ENCODE measurements at regions not wholly inside any gene's neighbourhood (a gene's known extent, or its start where the extent isn't known, plus 50 kb on each side); places are given as distances from the start of the nearest gene placed in this dataset.

DNA sequence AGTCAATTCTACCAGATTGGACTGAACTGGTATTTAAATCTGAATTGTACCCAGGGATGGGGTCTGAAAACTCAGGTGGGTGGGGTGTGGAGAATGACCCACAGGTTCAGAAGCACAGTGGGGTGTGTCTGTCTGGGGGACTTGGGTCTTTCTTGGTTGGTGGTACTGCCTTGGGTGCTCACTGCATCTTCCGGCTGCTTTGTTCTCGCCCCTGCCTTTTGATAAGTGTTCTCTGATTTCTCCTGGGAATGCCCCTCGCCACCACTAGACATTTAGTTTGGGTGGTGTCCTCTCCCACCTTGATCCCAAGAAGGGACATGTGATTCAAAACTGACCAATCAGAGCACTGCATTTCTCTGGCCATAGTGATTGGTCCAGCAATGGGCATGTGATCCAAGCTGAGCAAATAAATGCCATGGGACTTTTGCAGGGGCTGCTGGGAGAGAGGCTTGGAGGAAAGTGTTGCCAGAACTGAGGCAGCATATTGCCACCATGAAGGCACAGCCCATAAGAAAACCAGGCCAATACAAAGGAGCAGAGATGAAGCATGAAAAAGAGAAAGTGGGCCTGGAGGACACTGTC is 270.5 kb downstream of the NPHP4 start:
- Histone ChIP-seq H3K4me3 (no peak overlapping the region), H3K27ac (no peak overlapping the region), H3K9me3 (no peaks in the 10 kb centered on the region), H3K36me3 (no peaks in the 10 kb centered on the region), H3K27me3 (peaks cover 0 to 66% (median 14%) of the 10 kb centered on the region in 7 donors), H3K4me1 (peaks cover 0 to 6% (median 0%) of the 10 kb centered on the region in 9 donors)
- WGBS, 2 donors, result 74 to 92% methylated on average over 3 of the region's 3 CpGs
- intact Hi-C loops (cut with DNase I), result no loop called here
- DNase-seq (no peak), ATAC-seq (no peak)
- TF ChIP-seq, protein P1, sequence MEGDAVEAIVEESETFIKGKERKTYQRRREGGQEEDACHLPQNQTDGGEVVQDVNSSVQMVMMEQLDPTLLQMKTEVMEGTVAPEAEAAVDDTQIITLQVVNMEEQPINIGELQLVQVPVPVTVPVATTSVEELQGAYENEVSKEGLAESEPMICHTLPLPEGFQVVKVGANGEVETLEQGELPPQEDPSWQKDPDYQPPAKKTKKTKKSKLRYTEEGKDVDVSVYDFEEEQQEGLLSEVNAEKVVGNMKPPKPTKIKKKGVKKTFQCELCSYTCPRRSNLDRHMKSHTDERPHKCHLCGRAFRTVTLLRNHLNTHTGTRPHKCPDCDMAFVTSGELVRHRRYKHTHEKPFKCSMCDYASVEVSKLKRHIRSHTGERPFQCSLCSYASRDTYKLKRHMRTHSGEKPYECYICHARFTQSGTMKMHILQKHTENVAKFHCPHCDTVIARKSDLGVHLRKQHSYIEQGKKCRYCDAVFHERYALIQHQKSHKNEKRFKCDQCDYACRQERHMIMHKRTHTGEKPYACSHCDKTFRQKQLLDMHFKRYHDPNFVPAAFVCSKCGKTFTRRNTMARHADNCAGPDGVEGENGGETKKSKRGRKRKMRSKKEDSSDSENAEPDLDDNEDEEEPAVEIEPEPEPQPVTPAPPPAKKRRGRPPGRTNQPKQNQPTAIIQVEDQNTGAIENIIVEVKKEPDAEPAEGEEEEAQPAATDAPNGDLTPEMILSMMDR (IDR thresholded peaks at IDR 0.05), result no peak

DNA sequence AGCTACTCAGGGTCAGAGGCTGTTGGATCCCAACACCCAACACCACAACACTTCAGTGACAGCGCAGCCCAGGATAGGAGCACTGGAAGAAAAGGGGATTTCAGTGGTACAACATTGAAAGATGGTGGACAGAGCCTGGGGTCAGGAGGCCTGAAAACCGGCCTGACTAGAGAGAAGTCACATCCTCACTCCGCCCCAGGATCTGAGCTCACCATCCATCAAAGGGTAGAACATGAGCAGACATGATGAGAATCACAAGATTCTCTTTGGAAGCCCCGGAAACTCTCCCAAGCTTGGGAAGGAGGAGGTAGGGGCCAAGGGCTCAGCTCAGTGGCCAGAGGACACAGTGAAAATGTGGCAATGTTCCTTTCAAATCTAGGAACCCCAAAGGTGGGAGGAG is 271.3 kb downstream of the NPHP4 start:
- ATAC-seq (no peak), DNase-seq (no peak)
- H3K9me3 ChIP-seq, result peaks cover 0 to 4% (median 0%) of the 10 kb centered on the region in 11 donors
- WGBS, 2 donors, result 72 to 73% methylated on average over 4 of the region's 4 CpGs
- intact Hi-C loops (cut with DNase I), result no loop called here
- H3K4me3 ChIP-seq, result no peak overlapping the region
- peaks cover 0 to 70% (median 21%) of the 10 kb centered on the region in 7 donors for H3K27me3 ChIP-seq
- H3K4me1 ChIP-seq, result peaks cover 0 to 6% (median 0%) of the 10 kb centered on the region in 9 donors
- H3K36me3 ChIP-seq, result no peaks in the 10 kb centered on the region
- no peak overlapping the region for H3K27ac ChIP-seq
- TF ChIP-seq, protein P1 (IDR thresholded peaks at IDR 0.05), result no peak

DNA sequence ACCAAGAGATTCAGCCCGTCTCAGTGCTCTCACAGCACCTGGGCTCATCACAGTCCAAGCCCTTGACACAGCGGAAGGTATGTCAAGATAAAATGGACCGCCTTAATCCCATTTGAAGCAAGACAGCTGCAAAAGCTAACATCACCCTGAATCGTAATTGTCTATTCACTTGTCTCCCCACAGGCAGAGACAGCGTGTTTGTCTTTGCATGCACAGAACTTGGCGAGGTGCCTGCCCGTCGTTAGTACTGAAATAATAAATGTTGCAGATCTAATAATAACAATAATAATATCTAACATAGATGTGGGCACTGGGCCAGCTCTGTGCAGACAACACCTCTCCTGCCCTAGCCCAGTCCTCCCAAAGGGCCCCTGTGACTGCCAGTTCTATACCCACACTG is 271.7 kb downstream of the NPHP4 start:
- Histone ChIP-seq H3K4me3 (no peak overlapping the region), H3K4me1 (peaks cover 0 to 6% (median 0%) of the 10 kb centered on the region in 9 donors), H3K36me3 (no peaks in the 10 kb centered on the region), H3K27ac (no peak overlapping the region), H3K9me3 (peaks cover 0 to 9% (median 0%) of the 10 kb centered on the region in 11 donors), H3K27me3 (peaks cover 0 to 70% (median 21%) of the 10 kb centered on the region in 7 donors)
- DNase-seq (no peak), ATAC-seq (no peak)
- 50 to 56% methylated on average over 8 of the region's 8 CpGs for WGBS, 2 donors
- TF ChIP-seq, protein P1 (IDR thresholded peaks at IDR 0.05), result no peak
- intact Hi-C loops (cut with DNase I), result no loop called here

DNA sequence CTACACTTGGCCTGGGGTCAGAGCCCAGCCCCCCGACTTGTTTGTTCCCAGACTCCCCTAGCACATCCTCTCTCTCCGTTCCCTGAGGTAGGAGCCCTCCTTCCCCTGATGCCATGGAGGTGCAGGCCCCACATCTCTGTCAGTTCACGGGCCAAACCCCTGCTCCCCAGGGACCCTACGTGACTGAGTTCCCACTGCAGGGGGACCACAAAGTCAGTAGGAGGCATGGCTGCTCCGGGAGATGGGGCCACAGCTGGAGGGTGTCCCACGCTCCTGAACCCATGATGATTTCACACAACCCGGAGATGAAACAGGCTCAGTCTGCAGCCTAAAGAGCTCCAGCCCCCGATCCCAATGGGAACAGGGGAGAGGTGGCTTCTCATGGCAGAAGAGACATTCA is 272.2 kb downstream of the NPHP4 start:
- Histone ChIP-seq H3K4me1 (peaks cover 0 to 6% (median 0%) of the 10 kb centered on the region in 9 donors), H3K27me3 (peaks cover 0 to 66% (median 21%) of the 10 kb centered on the region in 7 donors), H3K9me3 (peaks cover 0 to 13% (median 0%) of the 10 kb centered on the region in 11 donors), H3K4me3 (no peak overlapping the region), H3K36me3 (no peaks in the 10 kb centered on the region), H3K27ac (no peak overlapping the region)
- TF ChIP-seq, protein P1 (IDR thresholded peaks at IDR 0.05), result no peak
- 67 to 81% methylated on average over 8 of the region's 8 CpGs for WGBS, 2 donors
- intact Hi-C loops (cut with DNase I), result no loop called here
- no peak for DNase-seq
- no peak for ATAC-seq

Data from heart right ventricle (tissue), 16 donors.